Stomach (tissue), 8 donors: ENCODE measurements at regions not wholly inside any gene's neighbourhood (a gene's known extent, or its start where the extent isn't known, plus 50 kb on each side); places are given as distances from the start of the nearest gene placed in this dataset.

Experiments used
- DNase-seq, 2 donors: peaks; one replicate each; pipeline versions ENCODE4 v3.0.0 to v3.0.0-alpha.2; 2013 to 2019
- H3K27ac ChIP-seq, 5 donors: fragments of 200-600 bp in 4 of 5; sonication (generic) in 4 of 5; one replicate each; pipeline ENCODE4 v1.5.1; 2013 to 2019; ENCODE audit warnings: mild to moderate bottlenecking in 1 of 5, moderate library complexity in 1 of 5
- H3K27me3 ChIP-seq, 3 donors: fragments of 200-600 bp; sonication (generic); one replicate each; pipeline ENCODE4 v1.5.1; 2017 to 2019; ENCODE audit warnings: mixed run types in 1 of 3
- H3K36me3 ChIP-seq, 4 donors: fragments of 200-600 bp; sonication (generic); 1 replicate in 3 of 4; 2 replicates in 1 of 4; pipeline ENCODE4 v1.5.1; 2016 to 2019
- H3K4me1 ChIP-seq, 4 donors: fragments of 200-600 bp; sonication (generic); one replicate each; pipeline ENCODE4 v1.5.1; 2016 to 2019
- H3K4me3 ChIP-seq, 4 donors: fragments of 200-600 bp; sonication (generic) in 3 of 4; one replicate each; pipeline ENCODE4 v1.5.1; 2016 to 2019; ENCODE audit warnings: mild to moderate bottlenecking in 1 of 4
- H3K9me3 ChIP-seq, 4 donors: fragments of 200-600 bp; sonication (generic); one replicate each; pipeline ENCODE4 v1.5.1; 2016 to 2019
- EP300 ChIP-seq: sonication (generic); formaldehyde crosslinking; IDR thresholded peaks from one replicate; pipeline ENCODE4 v1.6.1; 2017; ENCODE audit warnings: antibody characterized with exemption
- POLR2A ChIP-seq, 4 donors: fragments of 450-650 bp; IDR thresholded peaks; one replicate each; pipeline ENCODE4 v1.6.1; 2016; ENCODE audit warnings: antibody characterized with exemption in 4 of 4, control low read depth in 2 of 4, mild to moderate bottlenecking in 1 of 4, moderate library complexity in 1 of 4
- POLR2AphosphoS5 ChIP-seq, 3 donors: sonication (generic); formaldehyde crosslinking; IDR thresholded peaks; one replicate each; pipeline ENCODE4 v1.6.1; 2016; ENCODE audit warnings: antibody characterized with exemption in 3 of 3
- whole genome bisulfite sequencing, 5 donors: extraction: QIAGEN DNeasy Blood & Tissue Kit in 3 of 5; methylation state at CpG; one replicate each; pipeline versions ENCODE4 v1.1.5 to v1.1.7; 2013 to 2018; 5-methylcytosine and 5-hydroxymethylcytosine counted together
- intact Hi-C: fragments of 100-400 bp; cut with DNase I; formaldehyde crosslinking; loops from one replicate; pipeline ENCODE4 v1.15.1; 2023; ENCODE audit warnings: low total_unique reads
- TF ChIP-seq, protein P1 (sequence below), 7 experiments: fragments of 450-650 bp in 4 of 7; fragments of 200-600 bp in 3 of 7; sonication (generic) in 3 of 7; IDR thresholded peaks; one replicate each; pipeline ENCODE4 v1.5.1; 2016 to 2019; ENCODE audit warnings: antibody characterized with exemption in 7 of 7, control low read depth in 2 of 7, mild to moderate bottlenecking in 1 of 7
- donor health status: healthy with polysubstance abuse.
- donor health status: Bipolar disorder and iron deficiency.
- donor health status: healthy.

DNA sequence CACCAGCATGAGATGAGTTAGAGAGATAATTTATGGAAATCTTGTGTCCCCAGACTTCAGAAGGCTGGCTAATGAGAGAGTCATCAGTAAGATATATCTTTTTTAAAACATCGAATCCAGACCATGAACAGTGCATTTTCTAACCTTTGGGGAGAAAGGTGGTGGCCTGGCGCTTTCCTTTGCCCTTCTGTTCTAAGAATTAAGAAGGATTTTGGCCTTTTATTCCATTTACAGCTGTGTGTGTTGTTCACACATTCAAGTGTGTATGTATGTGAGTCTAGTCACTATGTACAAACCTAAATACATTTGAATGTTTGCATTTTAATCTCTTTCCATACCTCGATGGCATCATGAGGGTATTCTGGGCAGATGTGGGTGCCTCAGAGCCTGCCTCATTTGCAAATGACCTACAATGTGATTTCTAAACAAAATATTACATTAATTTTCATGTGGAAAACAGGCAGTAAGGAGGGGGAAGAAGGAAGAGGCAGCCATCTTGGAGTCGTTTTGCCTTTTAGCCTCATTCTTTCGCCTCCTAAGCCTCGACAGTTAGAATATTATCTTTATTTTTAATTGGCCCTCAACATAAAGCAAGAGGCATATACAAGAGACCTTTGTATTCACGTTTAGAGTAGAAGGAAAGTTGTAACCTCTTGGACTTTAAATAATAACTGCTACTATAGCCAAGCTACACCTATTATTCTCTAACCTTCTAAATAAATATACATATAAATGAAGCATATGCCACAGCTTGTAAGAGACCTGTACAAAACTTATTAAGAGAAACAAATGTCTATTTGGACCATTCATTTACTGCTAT is 125.3 kb upstream of the TMEM161B start:
- 60 to 68% (median 64%) methylated on average over 7 of the region's 7 CpGs for WGBS, 5 donors
- Histone ChIP-seq H3K9me3 (no peaks in the 10 kb centered on the region), H3K4me3 (no peak overlapping the region), H3K36me3 (no peaks in the 10 kb centered on the region), H3K27ac (no peak overlapping the region), H3K27me3 (no peaks in the 10 kb centered on the region), H3K4me1 (no peaks in the 10 kb centered on the region)
- TF ChIP-seq POLR2AphosphoS5 (IDR thresholded peaks at IDR 0.05) (no peak), EP300 (no peak), POLR2A (IDR thresholded peaks at IDR 0.05) (no peak)
- TF ChIP-seq, protein P1, sequence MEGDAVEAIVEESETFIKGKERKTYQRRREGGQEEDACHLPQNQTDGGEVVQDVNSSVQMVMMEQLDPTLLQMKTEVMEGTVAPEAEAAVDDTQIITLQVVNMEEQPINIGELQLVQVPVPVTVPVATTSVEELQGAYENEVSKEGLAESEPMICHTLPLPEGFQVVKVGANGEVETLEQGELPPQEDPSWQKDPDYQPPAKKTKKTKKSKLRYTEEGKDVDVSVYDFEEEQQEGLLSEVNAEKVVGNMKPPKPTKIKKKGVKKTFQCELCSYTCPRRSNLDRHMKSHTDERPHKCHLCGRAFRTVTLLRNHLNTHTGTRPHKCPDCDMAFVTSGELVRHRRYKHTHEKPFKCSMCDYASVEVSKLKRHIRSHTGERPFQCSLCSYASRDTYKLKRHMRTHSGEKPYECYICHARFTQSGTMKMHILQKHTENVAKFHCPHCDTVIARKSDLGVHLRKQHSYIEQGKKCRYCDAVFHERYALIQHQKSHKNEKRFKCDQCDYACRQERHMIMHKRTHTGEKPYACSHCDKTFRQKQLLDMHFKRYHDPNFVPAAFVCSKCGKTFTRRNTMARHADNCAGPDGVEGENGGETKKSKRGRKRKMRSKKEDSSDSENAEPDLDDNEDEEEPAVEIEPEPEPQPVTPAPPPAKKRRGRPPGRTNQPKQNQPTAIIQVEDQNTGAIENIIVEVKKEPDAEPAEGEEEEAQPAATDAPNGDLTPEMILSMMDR (IDR thresholded peaks at IDR 0.05): no peak
- no peak for DNase-seq
- intact Hi-C loops: no loop called here

DNA sequence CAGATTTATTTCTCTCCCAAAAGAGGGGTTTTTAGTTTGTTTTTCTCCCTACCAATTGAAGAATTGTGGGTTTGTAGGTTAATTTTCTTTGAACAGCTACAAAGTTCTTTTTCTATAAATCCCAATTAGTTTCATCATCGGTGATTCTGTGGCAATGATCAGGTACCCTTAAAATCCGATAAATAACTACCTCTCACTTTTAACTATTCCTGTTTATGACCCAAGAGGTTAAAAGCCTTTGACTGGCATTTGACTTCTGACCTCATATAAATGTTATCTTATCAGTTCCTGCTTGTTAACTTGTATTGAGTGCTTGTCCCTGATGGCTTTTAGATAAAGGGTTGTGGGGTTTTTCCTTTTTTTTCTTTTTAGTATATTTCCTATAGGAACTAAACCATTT is 124.4 kb upstream of the TMEM161B start:
- no peaks in the 10 kb centered on the region for H3K9me3 ChIP-seq
- no peak overlapping the region for H3K27ac ChIP-seq
- WGBS, 5 donors: 25 to 50% (median 31%) methylated on average over 2 of the region's 2 CpGs
- TF ChIP-seq, protein P1 (IDR thresholded peaks at IDR 0.05): no peak
- TF ChIP-seq EP300 (no peak), POLR2A (IDR thresholded peaks at IDR 0.05) (no peak), POLR2AphosphoS5 (IDR thresholded peaks at IDR 0.05) (no peak)
- DNase-seq: no peak
- no peaks in the 10 kb centered on the region for H3K36me3 ChIP-seq
- intact Hi-C loops: no loop called here
- no peak overlapping the region for H3K4me3 ChIP-seq
- no peaks in the 10 kb centered on the region for H3K4me1 ChIP-seq
- no peaks in the 10 kb centered on the region for H3K27me3 ChIP-seq

DNA sequence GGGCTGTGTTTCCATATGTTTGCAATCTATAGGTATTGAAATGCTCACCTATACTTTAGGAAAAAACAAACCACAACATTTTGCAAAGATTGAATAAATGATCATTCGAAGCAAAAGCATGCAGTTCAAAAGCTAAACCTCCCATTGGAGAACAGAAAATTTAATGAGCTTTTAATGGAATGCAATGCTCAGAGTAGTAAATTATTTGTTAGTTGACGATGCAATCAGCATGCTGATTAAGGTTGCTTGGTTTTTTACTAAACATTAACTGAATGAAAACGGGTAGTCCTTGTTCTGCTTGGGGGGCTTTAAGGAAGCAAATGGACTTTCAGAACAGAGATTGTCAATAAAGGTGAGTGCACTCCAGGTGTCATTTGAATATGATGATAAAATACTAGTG is 123.3 kb upstream of the TMEM161B start:
- Histone ChIP-seq H3K9me3 (no peaks in the 10 kb centered on the region), H3K4me1 (no peaks in the 10 kb centered on the region), H3K4me3 (no peak overlapping the region), H3K27me3 (no peaks in the 10 kb centered on the region), H3K27ac (no peak overlapping the region), H3K36me3 (no peaks in the 10 kb centered on the region)
- intact Hi-C loops: no loop called here
- no peak for DNase-seq
- TF ChIP-seq EP300 (no peak), POLR2A (IDR thresholded peaks at IDR 0.05) (no peak), POLR2AphosphoS5 (IDR thresholded peaks at IDR 0.05) (no peak)
- TF ChIP-seq, protein P1 (IDR thresholded peaks at IDR 0.05): no peak
- 38 to 52% (median 45%) methylated on average over 3 of the region's 3 CpGs for WGBS, 5 donors

DNA sequence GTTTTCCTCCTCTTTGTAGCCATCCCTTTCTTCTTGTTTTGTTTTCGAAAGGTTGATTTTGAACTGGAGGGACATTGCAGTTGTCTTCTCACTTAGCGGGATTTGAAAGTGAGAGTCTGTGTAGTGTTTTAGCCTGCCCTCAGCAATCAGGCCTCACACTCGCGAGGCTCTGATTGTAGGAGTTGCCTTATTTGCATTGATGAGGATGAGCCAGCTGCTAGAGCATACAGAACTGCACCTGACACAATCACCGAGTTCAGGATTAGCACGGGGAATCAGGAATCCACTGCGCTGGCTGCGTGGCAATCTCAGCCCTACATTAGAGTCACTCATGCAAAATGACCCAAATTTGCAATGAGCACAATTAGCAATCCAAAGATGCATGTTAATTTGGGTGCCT is 122.5 kb upstream of the TMEM161B start:
- DNase-seq: no peak
- Histone ChIP-seq H3K4me3 (no peak overlapping the region), H3K9me3 (no peaks in the 10 kb centered on the region), H3K27me3 (no peaks in the 10 kb centered on the region), H3K27ac (no peak overlapping the region), H3K4me1 (no peaks in the 10 kb centered on the region), H3K36me3 (no peaks in the 10 kb centered on the region)
- intact Hi-C loops: no loop called here
- WGBS, 5 donors: 46 to 61% (median 50%) methylated on average over 8 of the region's 8 CpGs
- TF ChIP-seq POLR2A (IDR thresholded peaks at IDR 0.05) (no peak), POLR2AphosphoS5 (IDR thresholded peaks at IDR 0.05) (no peak), EP300 (no peak)
- TF ChIP-seq, protein P1 (IDR thresholded peaks at IDR 0.05): no peak
